Fibroblast of villous mesenchyme (primary cell): ENCODE measurements at regions not wholly inside any gene's neighbourhood (a gene's known extent, or its start where the extent isn't known, plus 50 kb on each side); places are given as distances from the start of the nearest gene placed in this dataset.

Experiments used
- DNase-seq: peaks from one replicate; pipeline ENCODE4 v3.0.0-alpha.2; 2010; ENCODE audit warnings: low read depth
- H3K4me3 ChIP-seq: 2 replicates; pipeline ENCODE4 v1.5.1; 2011; ENCODE audit warnings: low read depth, mild to moderate bottlenecking, low read length
- CTCF ChIP-seq: IDR thresholded peaks from 2 replicates; pipeline ENCODE4 v1.5.1; 2012; ENCODE audit warnings: low read depth, mild to moderate bottlenecking, low read length; ENCODE audit not compliant: insufficient read depth

GRCh38 chr2:226118471-226119429 lies 680.9 kb downstream of the IRS1 start:
- DNase-seq: peak; percentile 98
- H3K4me3 ChIP-seq: peak overlapping the region; percentile 10
- no peak for TF ChIP-seq CTCF

GRCh38 chr2:226117510-226118065 lies 682.0 kb downstream of the IRS1 start:
- H3K4me3 ChIP-seq: no peak overlapping the region
- DNase-seq: peak; percentile 49
- TF ChIP-seq CTCF: no peak

- no peak for DNase-seq
- no peak overlapping the region for H3K4me3 ChIP-seq
- no peak for TF ChIP-seq CTCF
Observed at GRCh38 chr2:226116346-226116745, 683.3 kb downstream of the IRS1 start.

GRCh38 chr2:226115832-226116200 lies 683.8 kb downstream of the IRS1 start:
- no peak overlapping the region for H3K4me3 ChIP-seq
- TF ChIP-seq CTCF: no peak
- peak; percentile 70 for DNase-seq

- DNase-seq: peak; percentile 95
- TF ChIP-seq CTCF: no peak
- H3K4me3 ChIP-seq: no peak overlapping the region
Observed at GRCh38 chr2:226115102-226115831, 684.4 kb downstream of the IRS1 start.

GRCh38 chr2:226114436-226114835 lies 685.2 kb downstream of the IRS1 start:
- TF ChIP-seq CTCF: no peak
- DNase-seq: no peak
- no peak overlapping the region for H3K4me3 ChIP-seq
